Fibroblast of the aortic adventitia (primary cell): ENCODE measurements at regions not wholly inside any gene's neighbourhood (a gene's known extent, or its start where the extent isn't known, plus 50 kb on each side); places are given as distances from the start of the nearest gene placed in this dataset.

ENCODE experiments used
- DNase-seq: peaks from one replicate; pipeline ENCODE4 v3.0.0-alpha.2; 2010; ENCODE audit warnings: low read depth
- H3K4me3 ChIP-seq: 2 replicates; pipeline ENCODE4 v1.5.1; 2011; ENCODE audit warnings: low read depth, mild to moderate bottlenecking, control low read depth, low read length, moderate library complexity
- TF ChIP-seq, protein P1 (sequence below): IDR thresholded peaks from 2 replicates; pipeline ENCODE4 v1.5.1; 2011; ENCODE audit warnings: mild to moderate bottlenecking, low read length, control low read depth, inconsistent platforms; ENCODE audit not compliant: insufficient read depth

DNA sequence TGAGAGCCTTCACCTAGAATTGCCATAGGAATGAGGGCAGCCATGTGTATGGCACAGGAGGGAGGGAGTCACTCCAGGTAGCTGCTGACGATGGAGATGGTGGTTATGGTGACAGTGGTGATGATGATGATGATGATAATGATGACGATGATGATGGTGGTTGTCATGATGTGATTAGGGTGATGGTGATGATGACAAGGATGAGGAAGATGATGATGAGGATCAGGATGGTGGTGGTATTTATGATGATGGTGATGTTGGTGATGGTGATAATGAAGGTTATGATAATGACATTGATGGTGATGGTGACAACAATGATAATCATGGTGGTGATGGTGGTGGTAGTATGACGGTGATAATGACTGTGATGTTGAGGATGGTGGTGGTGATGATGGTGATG, 1130.5 kb downstream of the BRD1 start:
- H3K4me3 ChIP-seq = no peak overlapping the region
- DNase-seq = no peak
- TF ChIP-seq, protein P1, sequence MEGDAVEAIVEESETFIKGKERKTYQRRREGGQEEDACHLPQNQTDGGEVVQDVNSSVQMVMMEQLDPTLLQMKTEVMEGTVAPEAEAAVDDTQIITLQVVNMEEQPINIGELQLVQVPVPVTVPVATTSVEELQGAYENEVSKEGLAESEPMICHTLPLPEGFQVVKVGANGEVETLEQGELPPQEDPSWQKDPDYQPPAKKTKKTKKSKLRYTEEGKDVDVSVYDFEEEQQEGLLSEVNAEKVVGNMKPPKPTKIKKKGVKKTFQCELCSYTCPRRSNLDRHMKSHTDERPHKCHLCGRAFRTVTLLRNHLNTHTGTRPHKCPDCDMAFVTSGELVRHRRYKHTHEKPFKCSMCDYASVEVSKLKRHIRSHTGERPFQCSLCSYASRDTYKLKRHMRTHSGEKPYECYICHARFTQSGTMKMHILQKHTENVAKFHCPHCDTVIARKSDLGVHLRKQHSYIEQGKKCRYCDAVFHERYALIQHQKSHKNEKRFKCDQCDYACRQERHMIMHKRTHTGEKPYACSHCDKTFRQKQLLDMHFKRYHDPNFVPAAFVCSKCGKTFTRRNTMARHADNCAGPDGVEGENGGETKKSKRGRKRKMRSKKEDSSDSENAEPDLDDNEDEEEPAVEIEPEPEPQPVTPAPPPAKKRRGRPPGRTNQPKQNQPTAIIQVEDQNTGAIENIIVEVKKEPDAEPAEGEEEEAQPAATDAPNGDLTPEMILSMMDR = no peak

DNA sequence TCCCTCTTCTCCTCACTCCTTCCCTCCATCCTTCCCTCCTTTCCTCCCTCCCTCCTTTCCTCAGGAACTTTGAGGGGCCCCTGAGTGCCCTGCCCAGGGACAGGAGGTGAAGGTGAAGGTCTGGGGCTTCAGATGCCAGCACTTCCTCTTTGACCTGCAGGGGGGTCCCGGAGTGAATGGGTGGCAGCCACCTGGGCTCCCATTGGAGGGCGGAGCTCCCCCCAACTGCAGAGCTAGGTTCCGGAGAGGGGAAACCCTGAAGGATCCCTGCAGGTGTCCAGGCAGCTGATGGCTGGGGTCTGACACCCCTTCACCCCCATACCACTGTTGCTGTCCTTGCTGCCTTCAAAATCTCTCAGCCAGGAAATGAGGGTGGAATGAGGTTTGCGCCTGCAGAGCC, 1131.3 kb downstream of the BRD1 start:
- no peak overlapping the region for H3K4me3 ChIP-seq
- DNase-seq = no peak
- TF ChIP-seq, protein P1 = no peak

DNA sequence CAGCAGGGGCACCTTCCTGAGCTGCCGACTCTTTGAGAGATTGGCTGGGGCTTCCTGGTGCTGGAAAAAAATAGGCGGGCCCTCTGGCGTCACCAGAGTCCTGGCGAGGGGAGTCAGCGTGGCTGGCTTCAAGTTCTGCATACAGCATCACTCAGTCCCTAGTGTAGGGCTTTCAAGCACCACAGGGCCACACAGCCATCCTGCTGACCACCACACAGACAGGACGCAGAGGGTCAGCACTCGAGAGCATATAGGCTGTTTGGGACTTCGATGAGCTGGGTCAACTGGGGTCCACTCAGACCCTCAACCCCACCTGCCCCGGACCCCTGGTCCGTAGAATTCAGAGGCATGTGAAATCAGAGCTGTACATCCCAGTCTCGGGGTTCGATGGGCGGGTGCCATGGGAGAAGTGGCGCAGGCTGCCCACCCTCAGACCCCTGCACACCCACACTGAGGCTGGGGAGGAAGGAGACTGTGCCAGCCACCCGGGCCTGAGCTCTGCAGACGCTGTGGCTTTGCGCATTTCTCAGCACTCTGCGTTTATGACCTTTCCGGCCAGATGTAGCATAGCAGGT, 1131.9 kb downstream of the BRD1 start:
- no peak for DNase-seq
- TF ChIP-seq, protein P1 = no peak
- no peak overlapping the region for H3K4me3 ChIP-seq

DNA sequence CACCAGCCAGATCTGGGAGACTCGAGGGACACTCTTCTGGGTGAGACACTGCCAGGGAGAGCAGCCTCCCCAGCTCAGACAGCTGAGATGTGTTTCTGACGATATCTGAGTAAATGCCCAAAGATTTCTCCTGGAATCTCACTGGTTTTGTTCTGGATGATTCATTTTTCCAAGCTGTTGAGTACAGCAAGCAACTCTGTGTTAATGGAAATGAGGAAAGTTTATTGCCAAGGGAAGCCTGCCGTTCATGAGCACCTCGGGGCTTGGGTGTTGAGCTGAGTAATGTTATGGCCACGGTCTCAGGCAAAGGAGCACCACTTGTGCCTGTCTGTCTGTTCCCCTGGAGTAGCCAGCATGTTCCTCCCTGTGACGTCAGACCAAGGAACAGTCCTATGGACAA, 1132.4 kb downstream of the BRD1 start:
- TF ChIP-seq, protein P1 = no peak
- no peak for DNase-seq
- H3K4me3 ChIP-seq = no peak overlapping the region

DNA sequence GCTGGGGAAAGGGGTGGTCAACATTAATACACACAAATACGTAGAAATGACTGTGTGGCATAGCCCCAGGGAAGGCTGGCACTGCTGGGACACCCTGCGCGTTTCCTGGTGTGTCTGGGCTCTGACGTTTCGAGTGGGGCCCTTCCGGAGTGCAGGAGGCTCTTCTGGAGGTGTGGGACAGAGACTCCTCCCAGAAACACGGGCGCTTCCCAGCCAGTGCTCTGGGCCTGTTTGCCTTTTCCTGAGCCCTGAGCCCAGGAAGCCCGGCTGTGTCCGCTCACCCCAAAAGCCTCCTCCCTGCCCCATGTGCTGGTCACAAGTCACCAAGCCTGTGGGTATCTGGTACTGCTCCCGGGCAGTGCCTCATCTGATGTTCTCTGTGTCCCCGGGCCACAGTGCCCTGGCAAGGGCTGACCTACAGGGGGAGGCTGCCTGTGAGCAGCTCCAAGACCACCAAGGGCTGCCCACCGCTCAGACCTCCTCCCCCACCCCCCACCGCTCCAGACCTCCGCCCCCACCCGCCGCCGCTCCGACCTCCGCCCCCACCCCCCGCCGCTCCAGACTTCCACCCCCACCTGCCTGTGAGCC, 1133.3 kb downstream of the BRD1 start:
- no peak for DNase-seq
- TF ChIP-seq, protein P1 = no peak
- H3K4me3 ChIP-seq = no peak overlapping the region

DNA sequence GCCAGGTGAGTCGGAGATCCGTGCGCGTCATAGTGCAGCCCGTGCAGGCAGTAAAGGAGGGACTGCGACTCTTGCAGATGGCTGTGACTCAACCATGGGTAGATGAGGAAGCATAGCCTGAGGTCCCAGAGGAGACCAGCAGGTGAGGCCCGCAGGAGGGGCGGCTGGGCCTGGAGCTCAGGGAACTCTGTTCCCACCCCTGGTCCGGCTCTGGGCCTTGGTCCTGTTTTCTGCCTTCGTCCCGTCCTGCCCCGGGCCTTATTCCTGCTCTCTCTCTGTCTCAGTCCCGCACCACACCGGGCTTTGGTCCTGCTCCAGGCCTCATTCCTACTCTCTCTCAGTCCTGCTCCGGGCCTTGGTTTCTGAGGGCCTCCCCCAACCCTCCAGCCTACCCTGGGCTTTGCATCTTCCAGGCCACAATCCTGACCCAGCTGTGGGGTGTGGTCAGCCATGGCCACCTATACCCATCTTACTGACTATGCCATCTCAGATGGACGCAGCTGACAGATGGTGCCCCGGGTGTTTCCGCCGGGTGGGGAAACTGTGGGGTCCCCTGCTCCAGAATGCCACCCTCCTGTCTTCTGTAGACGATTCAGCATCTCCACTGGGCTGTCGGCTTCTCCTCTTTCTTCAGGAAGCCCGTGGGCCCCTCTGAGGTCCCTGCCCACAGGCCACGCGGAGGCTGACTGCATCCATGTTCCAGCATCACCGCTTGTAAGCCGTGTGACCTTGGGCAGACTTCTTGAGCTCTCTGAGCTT, 1134.1 kb downstream of the BRD1 start:
- no peak overlapping the region for H3K4me3 ChIP-seq
- TF ChIP-seq, protein P1 = no peak
- no peak for DNase-seq
